ENCODE measurements at regions not wholly inside any gene's neighbourhood (a gene's known extent, or its start where the extent isn't known, plus 50 kb on each side); places are given as distances from the start of the nearest gene placed in this dataset.
"Not testable (repeated sequence)": the region's sequence is repeated elsewhere in the genome, so short reads cannot be mapped to it uniquely, and the experiment has no call there.

- not testable (repeated sequence) for FAIRE-seq
Observed at GRCh38 chr2:110333114-110334095, 121.1 kb upstream of the MTLN start.

GRCh38 chr2:110331625-110332024 is 119.3 kb upstream of the MTLN start:
- FAIRE-seq = not testable (repeated sequence)

GRCh38 chr2:110329760-110330159 is 117.4 kb upstream of the MTLN start:
- FAIRE-seq = not testable (repeated sequence)

- FAIRE-seq = not testable (repeated sequence)
Observed at GRCh38 chr2:110329158-110329557, 116.8 kb upstream of the MTLN start.

- FAIRE-seq = not testable (repeated sequence)
Observed at GRCh38 chr2:110328677-110329076, 116.3 kb upstream of the MTLN start.

GRCh38 chr2:110323832-110324231 is 111.5 kb upstream of the MTLN start:
- not testable (repeated sequence) for FAIRE-seq

GRCh38 chr2:110322535-110322934 is 110.2 kb upstream of the MTLN start:
- FAIRE-seq = not testable (repeated sequence)

- not testable (repeated sequence) for FAIRE-seq
Observed at GRCh38 chr2:110320834-110321563, 108.7 kb upstream of the MTLN start.

GRCh38 chr2:110318898-110319297 is 106.6 kb upstream of the MTLN start:
- not testable (repeated sequence) for FAIRE-seq

GRCh38 chr2:110317377-110317776 is 105.0 kb upstream of the MTLN start:
- not testable (repeated sequence) for FAIRE-seq

- not testable (repeated sequence) for FAIRE-seq
Observed at GRCh38 chr2:110316051-110316865, 103.9 kb upstream of the MTLN start.

GRCh38 chr2:110315054-110315820 is 102.9 kb upstream of the MTLN start:
- FAIRE-seq = not testable (repeated sequence)

GRCh38 chr2:110314472-110314871 is 102.1 kb upstream of the MTLN start:
- FAIRE-seq = not testable (repeated sequence)

- FAIRE-seq = not testable (repeated sequence)
Observed at GRCh38 chr2:110313032-110313431, 100.7 kb upstream of the MTLN start.

GRCh38 chr2:110311713-110312444 is 99.5 kb upstream of the MTLN start:
- FAIRE-seq = not testable (repeated sequence)

GRCh38 chr2:110310988-110311475 is 98.7 kb upstream of the MTLN start:
- not testable (repeated sequence) for FAIRE-seq

GRCh38 chr2:110308728-110309127 is 96.4 kb upstream of the MTLN start:
- FAIRE-seq = not testable (repeated sequence)

- FAIRE-seq = not testable (repeated sequence)
Observed at GRCh38 chr2:110292807-110293206, 80.5 kb upstream of the MTLN start.

- not testable (repeated sequence) for FAIRE-seq
Observed at GRCh38 chr2:110291909-110292579, 79.7 kb upstream of the MTLN start.

- FAIRE-seq = not testable (repeated sequence)
Observed at GRCh38 chr2:110287817-110288216, 75.5 kb upstream of the MTLN start.
